ENCODE measurements at regions not wholly inside any gene's neighbourhood (a gene's known extent, or its start where the extent isn't known, plus 50 kb on each side); places are given as distances from the start of the nearest gene placed in this dataset.

DNA sequence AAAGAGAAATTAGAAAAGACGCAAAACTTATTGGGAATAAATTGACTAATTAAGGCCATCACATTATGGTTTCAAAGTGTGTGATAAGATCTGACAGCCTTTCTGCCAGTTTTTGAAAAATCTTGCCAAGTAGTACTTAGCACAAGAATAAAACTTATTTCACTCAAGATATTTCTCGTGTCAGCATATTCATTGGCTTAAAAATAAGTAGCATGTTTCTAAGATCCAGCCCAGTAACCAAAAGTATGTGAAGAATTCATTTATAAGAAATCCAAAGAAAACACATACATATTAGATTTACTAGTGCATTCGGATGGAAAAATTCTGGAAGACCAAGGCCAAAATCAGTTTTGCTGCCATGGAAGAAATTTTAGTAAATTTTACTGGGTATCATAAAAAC is 1135.0 kb downstream of the GALC start:
- TF ChIP-seq POLR2A (IDR thresholded peaks at IDR 0.05; ENCODE audit: low read depth): no peak
- TF ChIP-seq EP300 (IDR thresholded peaks at IDR 0.05): no peak
- no peak for TF ChIP-seq POLR2AphosphoS5 (IDR thresholded peaks at IDR 0.05)
- TF ChIP-seq, protein P1, sequence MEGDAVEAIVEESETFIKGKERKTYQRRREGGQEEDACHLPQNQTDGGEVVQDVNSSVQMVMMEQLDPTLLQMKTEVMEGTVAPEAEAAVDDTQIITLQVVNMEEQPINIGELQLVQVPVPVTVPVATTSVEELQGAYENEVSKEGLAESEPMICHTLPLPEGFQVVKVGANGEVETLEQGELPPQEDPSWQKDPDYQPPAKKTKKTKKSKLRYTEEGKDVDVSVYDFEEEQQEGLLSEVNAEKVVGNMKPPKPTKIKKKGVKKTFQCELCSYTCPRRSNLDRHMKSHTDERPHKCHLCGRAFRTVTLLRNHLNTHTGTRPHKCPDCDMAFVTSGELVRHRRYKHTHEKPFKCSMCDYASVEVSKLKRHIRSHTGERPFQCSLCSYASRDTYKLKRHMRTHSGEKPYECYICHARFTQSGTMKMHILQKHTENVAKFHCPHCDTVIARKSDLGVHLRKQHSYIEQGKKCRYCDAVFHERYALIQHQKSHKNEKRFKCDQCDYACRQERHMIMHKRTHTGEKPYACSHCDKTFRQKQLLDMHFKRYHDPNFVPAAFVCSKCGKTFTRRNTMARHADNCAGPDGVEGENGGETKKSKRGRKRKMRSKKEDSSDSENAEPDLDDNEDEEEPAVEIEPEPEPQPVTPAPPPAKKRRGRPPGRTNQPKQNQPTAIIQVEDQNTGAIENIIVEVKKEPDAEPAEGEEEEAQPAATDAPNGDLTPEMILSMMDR (IDR thresholded peaks at IDR 0.05): no peak
- no peak overlapping the region for H3K4me3 ChIP-seq
- intact Hi-C loops (cut with DNase I): no loop called here
- no peak for DNase-seq (ENCODE audit: extremely low spot score)
- no peaks in the 10 kb centered on the region for H3K9me3 ChIP-seq
- H3K4me1 ChIP-seq: no peaks in the 10 kb centered on the region
- 60% methylated on average over 3 of the region's 3 CpGs for WGBS
- H3K27ac ChIP-seq (replicated peaks in 1 of 4): no peak overlapping the region
- no peaks in the 10 kb centered on the region for H3K36me3 ChIP-seq
- H3K27me3 ChIP-seq: no peaks in the 10 kb centered on the region

DNA sequence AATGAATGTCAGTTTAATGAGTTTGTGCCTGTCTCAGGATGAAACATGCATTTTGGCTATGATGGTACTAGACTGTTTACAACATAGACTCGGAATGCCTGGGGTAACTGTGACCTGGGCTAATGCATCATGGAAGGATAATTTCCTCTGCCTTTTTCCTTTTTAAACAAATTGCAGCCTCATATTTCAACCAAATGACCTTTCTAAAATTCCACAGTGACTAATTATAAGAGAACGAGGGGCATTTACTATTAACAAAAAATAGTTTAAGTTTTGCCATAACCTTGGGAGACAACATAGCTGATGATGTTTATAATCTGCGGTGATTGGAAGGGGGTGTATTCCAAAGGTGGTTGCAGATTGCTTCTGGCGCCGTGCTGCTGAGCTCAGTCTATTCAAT is 1140.5 kb downstream of the GALC start:
- no peak overlapping the region for H3K4me3 ChIP-seq
- H3K9me3 ChIP-seq: no peaks in the 10 kb centered on the region
- H3K4me1 ChIP-seq: no peaks in the 10 kb centered on the region
- 63% methylated on average over 5 of the region's 5 CpGs for WGBS
- no peaks in the 10 kb centered on the region for H3K27me3 ChIP-seq
- intact Hi-C loops (cut with DNase I): no loop called here
- H3K27ac ChIP-seq (replicated peaks in 1 of 4): no peak overlapping the region
- no peak for DNase-seq (ENCODE audit: extremely low spot score)
- TF ChIP-seq POLR2AphosphoS5 (IDR thresholded peaks at IDR 0.05): no peak
- no peak for TF ChIP-seq EP300 (IDR thresholded peaks at IDR 0.05)
- TF ChIP-seq, protein P1 (IDR thresholded peaks at IDR 0.05): no peak
- TF ChIP-seq POLR2A (IDR thresholded peaks at IDR 0.05; ENCODE audit: low read depth): no peak
- H3K36me3 ChIP-seq: no peaks in the 10 kb centered on the region

DNA sequence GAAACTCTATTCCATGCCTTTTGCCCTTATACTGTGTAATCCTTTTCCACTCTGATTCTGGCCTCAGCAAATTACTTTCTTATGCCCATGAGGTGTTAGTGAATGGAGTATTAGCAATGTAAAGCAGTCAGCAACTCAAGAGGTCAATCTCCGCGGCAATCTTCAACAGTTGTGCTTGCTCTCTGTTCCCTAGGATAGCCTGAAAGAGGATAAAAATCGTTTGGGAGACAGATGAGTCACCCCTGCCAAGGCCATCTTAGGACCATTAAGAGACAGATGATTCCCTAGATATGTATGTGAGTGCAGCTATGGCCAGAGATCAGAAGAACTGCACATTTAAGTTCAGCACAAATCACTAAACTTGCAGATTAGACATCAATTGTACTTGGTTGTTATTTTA is 1145.8 kb downstream of the GALC start:
- no peaks in the 10 kb centered on the region for H3K9me3 ChIP-seq
- 56% methylated on average over 3 of the region's 3 CpGs for WGBS
- no peaks in the 10 kb centered on the region for H3K4me1 ChIP-seq
- no peak overlapping the region for H3K4me3 ChIP-seq
- intact Hi-C loops (cut with DNase I): no loop called here
- H3K27me3 ChIP-seq: no peaks in the 10 kb centered on the region
- no peak overlapping the region for H3K27ac ChIP-seq (replicated peaks in 1 of 4)
- no peaks in the 10 kb centered on the region for H3K36me3 ChIP-seq
- DNase-seq (ENCODE audit: extremely low spot score): no peak
- TF ChIP-seq POLR2A (IDR thresholded peaks at IDR 0.05; ENCODE audit: low read depth): no peak

DNA sequence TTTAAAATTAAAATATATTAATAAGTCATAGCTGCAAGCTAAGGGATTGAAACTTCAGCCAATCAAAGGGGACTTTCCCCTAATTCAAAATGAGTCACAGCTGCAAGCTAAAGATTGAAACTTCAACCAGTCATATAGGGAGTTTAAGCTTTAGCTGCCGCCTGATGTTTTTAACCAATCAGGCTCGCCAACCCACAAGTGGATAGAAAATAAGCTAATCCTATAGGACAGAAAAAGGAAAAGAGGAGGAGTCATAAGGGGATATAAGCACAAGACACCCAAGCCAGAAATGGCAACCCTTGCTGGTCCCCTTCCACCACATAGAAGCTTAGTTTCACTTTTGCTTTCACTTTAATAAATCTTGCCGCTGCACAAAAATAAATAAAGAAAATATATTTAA is 1154.6 kb downstream of the GALC start:
- Histone ChIP-seq H3K27me3 (no peaks in the 10 kb centered on the region), H3K9me3 (no peaks in the 10 kb centered on the region), H3K36me3 (no peaks in the 10 kb centered on the region), H3K4me1 (no peaks in the 10 kb centered on the region), H3K4me3 (no peak overlapping the region), H3K27ac (replicated peaks in 1 of 4) (no peak overlapping the region)
- no peak for DNase-seq (ENCODE audit: extremely low spot score)
- WGBS: 61% methylated on average over 3 of the region's 3 CpGs
- intact Hi-C loops (cut with DNase I): no loop called here
- TF ChIP-seq POLR2A (IDR thresholded peaks at IDR 0.05; ENCODE audit: low read depth) (no peak), POLR2AphosphoS5 (IDR thresholded peaks at IDR 0.05) (no peak), EP300 (IDR thresholded peaks at IDR 0.05) (no peak)
- TF ChIP-seq, protein P1 (IDR thresholded peaks at IDR 0.05): no peak

DNA sequence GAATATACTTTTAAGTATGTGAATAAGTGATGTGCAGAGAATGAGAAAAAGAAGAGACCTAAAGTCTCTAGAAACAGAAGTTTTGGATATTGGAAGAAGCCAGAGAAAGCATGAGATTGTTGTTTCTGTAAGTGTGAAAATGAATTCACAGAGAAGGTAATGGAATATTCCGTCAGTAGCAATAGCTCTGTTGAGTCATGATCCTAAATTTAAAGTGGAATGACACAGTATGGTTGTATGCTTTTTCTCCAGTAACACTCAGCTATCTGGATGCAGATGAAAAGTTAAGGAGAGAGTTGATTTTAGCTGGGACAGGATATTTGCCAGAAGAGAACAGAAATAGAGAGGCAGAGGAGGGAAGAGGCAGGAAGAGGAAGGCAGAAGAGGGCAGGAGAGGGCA is 1166.3 kb downstream of the GALC start:
- no peaks in the 10 kb centered on the region for H3K36me3 ChIP-seq
- no peaks in the 10 kb centered on the region for H3K27me3 ChIP-seq
- DNase-seq (ENCODE audit: extremely low spot score): no peak
- 29% methylated on average over 1 of the region's 1 CpG for WGBS
- H3K27ac ChIP-seq (replicated peaks in 1 of 4): no peak overlapping the region
- intact Hi-C loops (cut with DNase I): no loop called here
- no peaks in the 10 kb centered on the region for H3K4me1 ChIP-seq
- no peak for TF ChIP-seq POLR2AphosphoS5 (IDR thresholded peaks at IDR 0.05)
- TF ChIP-seq, protein P1 (IDR thresholded peaks at IDR 0.05): no peak
- H3K9me3 ChIP-seq: no peaks in the 10 kb centered on the region
- H3K4me3 ChIP-seq: no peak overlapping the region
